B cell (primary cell): ENCODE measurements at regions not wholly inside any gene's neighbourhood (a gene's known extent, or its start where the extent isn't known, plus 50 kb on each side); places are given as distances from the start of the nearest gene placed in this dataset.

Experiments used
- ATAC-seq: fragments of 200-7000 bp; cut with Tn5 transposase; one replicate; pipeline ENCODE4 v1.10.0; 2021; ENCODE audit warnings: low read depth, mild to moderate bottlenecking, moderate number of reproducible peaks, moderate library complexity
- CTCF ChIA-PET: fragments of 350-600 bp; sonication (Branson Sonifier 250); formaldehyde crosslinking; loops from one replicate; lab custom pipeline; 2021; ENCODE audit warnings: antibody characterized with exemption, inconsistent platforms; lab: Charles Lee
- POLR2A ChIA-PET: fragments of 350-600 bp; sonication (Branson Sonifier 250); formaldehyde crosslinking; loops from one replicate; lab custom pipeline; 2021; ENCODE audit warnings: antibody characterized with exemption; lab: Charles Lee
- DNase-seq: peaks from one replicate; pipeline ENCODE4 v3.0.0; 2013
- H2AFZ ChIP-seq: 2 replicates; pipeline ENCODE4 v1.6.1; 2012; ENCODE audit warnings: mild to moderate bottlenecking, low read depth, low read length; ENCODE audit not compliant: insufficient read depth, poor library complexity, severe bottlenecking
- H3K27ac ChIP-seq, 2 donors: 1 replicate in 1 of 2; 2 replicates in 1 of 2; pipeline ENCODE4 v1.5.1; 2012 to 2013; ENCODE audit warnings: low read length in 2 of 2, mild to moderate bottlenecking in 2 of 2, moderate library complexity in 1 of 2
- H3K27me3 ChIP-seq, 4 experiments: fragments of 200-600 bp in 1 of 4; sonication (generic) in 1 of 4; replicated peaks in 1 of 4; 1 replicate in 2 of 4; 2 replicates in 2 of 4; pipeline versions ENCODE4 v1.6.1 to v1.7.0; 2013 to 2016; ENCODE audit warnings: low read length in 3 of 4, mild to moderate bottlenecking in 2 of 4, mixed read lengths in 1 of 4, moderate library complexity in 1 of 4; ENCODE audit not compliant: insufficient read depth in 4 of 4, control insufficient read depth in 3 of 4; ENCODE audit errors: control extremely low read depth in 1 of 4
- H3K36me3 ChIP-seq, 2 experiments: replicated peaks in 1 of 2; 1 replicate in 1 of 2; 2 replicates in 1 of 2; pipeline versions ENCODE4 v1.6.1 to v1.7.1; 2013; ENCODE audit warnings: low read length in 1 of 2; ENCODE audit not compliant: insufficient read depth in 2 of 2, control insufficient read depth in 1 of 2; ENCODE audit errors: control extremely low read depth in 1 of 2, extremely low read depth in 1 of 2
- H3K4me1 ChIP-seq, 2 donors: fragments of 200-600 bp in 1 of 2; sonication (generic) in 1 of 2; 1 replicate in 1 of 2; 2 replicates in 1 of 2; pipeline versions ENCODE4 v1.5.1 to v1.6.1; 2013 to 2017; ENCODE audit warnings: low read length in 2 of 2; ENCODE audit not compliant: control insufficient read depth in 2 of 2, insufficient read depth in 2 of 2
- H3K4me2 ChIP-seq: replicated peaks from 2 replicates; pipeline ENCODE3; 2012; ENCODE audit warnings: mild to moderate bottlenecking, low read depth, low read length; ENCODE audit not compliant: poor library complexity, severe bottlenecking
- H3K4me3 ChIP-seq, 5 experiments: fragments of 200-600 bp in 1 of 5; sonication (generic) in 1 of 5; 1 replicate in 3 of 5; 2 replicates in 2 of 5; pipeline versions ENCODE4 v1.5.1 to v1.7.0; 2011 to 2016; ENCODE audit warnings: low read length in 4 of 5, mild to moderate bottlenecking in 4 of 5, low read depth in 2 of 5, control low read depth in 1 of 5, moderate library complexity in 1 of 5; ENCODE audit not compliant: insufficient read depth in 1 of 5; ENCODE audit errors: control extremely low read depth in 1 of 5, extremely low read depth in 1 of 5
- H3K79me2 ChIP-seq: fragments of 200-600 bp; sonication (generic); one replicate; pipeline ENCODE4 v1.6.0; 2016; ENCODE audit warnings: low read length; ENCODE audit not compliant: control insufficient read depth, insufficient read depth
- H3K9ac ChIP-seq: fragments of 200-600 bp; sonication (generic); 2 replicates; pipeline ENCODE4 v1.6.1; 2017; ENCODE audit warnings: mild to moderate bottlenecking, low read length, moderate library complexity
- H3K9me3 ChIP-seq, 3 donors: one replicate each; pipeline versions ENCODE4 v1.6.1 to v1.7.1; 2013; ENCODE audit warnings: low read length in 2 of 3; ENCODE audit not compliant: control insufficient read depth in 2 of 3, insufficient read depth in 1 of 3; ENCODE audit errors: control extremely low read depth in 1 of 3
- H4K20me1 ChIP-seq: 2 replicates; pipeline ENCODE4 v1.6.0; 2012; ENCODE audit warnings: mild to moderate bottlenecking, low read length; ENCODE audit not compliant: insufficient read depth, control insufficient read depth, poor library complexity, severe bottlenecking
- H3K27ac Mint-ChIP-seq: one replicate; pipeline ENCODE4 v1.8.0; 2021; ENCODE audit warnings: mixed read lengths
- H3K27me3 Mint-ChIP-seq: one replicate; pipeline ENCODE4 v1.8.0; 2021; ENCODE audit warnings: mixed read lengths
- H3K4me1 Mint-ChIP-seq: one replicate; pipeline ENCODE4 v1.8.0; 2021; ENCODE audit warnings: mixed read lengths
- H3K4me3 Mint-ChIP-seq: one replicate; pipeline ENCODE4 v1.8.0; 2021; ENCODE audit warnings: mixed read lengths
- H3K9me3 Mint-ChIP-seq: one replicate; pipeline ENCODE4 v1.8.0; 2022; ENCODE audit warnings: mixed read lengths; ENCODE audit not compliant: insufficient read depth
- EZH2 ChIP-seq: IDR thresholded peaks from 2 replicates; pipeline ENCODE4 v1.6.1; 2012; ENCODE audit warnings: borderline replicate concordance, low read depth, mild to moderate bottlenecking, moderate library complexity, low read length; ENCODE audit not compliant: insufficient read depth, poor library complexity, severe bottlenecking
- WGBS: methylation state at CpG from one replicate; pipeline ENCODE4 v1.1.5; 2013; ENCODE audit warnings: missing lambda C conversion rate; ENCODE audit not compliant: insufficient coverage; 5-methylcytosine and 5-hydroxymethylcytosine counted together
- intact Hi-C: fragments of 100-400 bp; cut with micrococcal nuclease; formaldehyde crosslinking; loops from one replicate; pipeline ENCODE4 v1.10.0; 2022
- TF ChIP-seq, protein P1 (sequence below): fragments of 200-600 bp; IDR thresholded peaks from one replicate; pipeline ENCODE4 v1.8.0; 2022; ENCODE audit warnings: antibody characterized with exemption, mild to moderate bottlenecking

DNA sequence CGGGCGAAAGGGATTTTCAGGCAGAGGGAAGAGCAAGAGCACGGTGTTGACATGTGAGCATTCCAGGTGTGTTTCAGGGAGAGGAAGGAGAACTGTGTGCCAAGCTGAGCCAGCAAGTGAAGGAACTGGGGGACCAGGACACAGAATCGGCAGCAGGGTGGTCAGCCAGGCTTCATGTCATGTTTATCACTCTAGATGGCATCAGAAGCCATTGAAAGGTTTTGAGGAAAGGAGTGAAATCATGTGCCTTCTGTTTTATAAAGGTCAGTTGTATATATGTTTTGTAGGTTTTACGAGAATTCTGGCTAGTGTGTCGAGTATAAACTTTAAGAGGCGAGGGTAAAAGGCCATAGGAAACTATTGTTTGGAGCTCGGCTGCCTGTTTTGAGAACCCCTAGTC, 682.3 kb downstream of the TRIML1 start:
- Histone ChIP-seq H3K4me1 (no peaks in the 10 kb centered on the region), H2AFZ (no peak overlapping the region), H3K36me3 (no peaks in the 10 kb centered on the region), H4K20me1 (no peaks in the 10 kb centered on the region), H3K9ac (no peak overlapping the region), H3K79me2 (no peaks in the 10 kb centered on the region), H3K27me3 (no peaks in the 10 kb centered on the region), H3K9me3 (peaks cover 0 to 20% (median 0%) of the 10 kb centered on the region in 3 donors), H3K27ac (no peak overlapping the region), H3K4me3 (no peak overlapping the region), H3K4me2 (no peak overlapping the region)
- intact Hi-C loops: no loop called here
- no peak for ATAC-seq
- Mint-ChIP-seq H3K4me3 (no peak overlapping the region), H3K27ac (no peak overlapping the region), H3K27me3 (no peaks in the 10 kb centered on the region), H3K4me1 (no peaks in the 10 kb centered on the region), H3K9me3 (no peaks in the 10 kb centered on the region)
- ChIA-PET POLR2A (no interaction called here), CTCF (no interaction called here)
- no peak for DNase-seq
- WGBS: 88% methylated on average over 7 of the region's 8 CpGs
- TF ChIP-seq, protein P1, sequence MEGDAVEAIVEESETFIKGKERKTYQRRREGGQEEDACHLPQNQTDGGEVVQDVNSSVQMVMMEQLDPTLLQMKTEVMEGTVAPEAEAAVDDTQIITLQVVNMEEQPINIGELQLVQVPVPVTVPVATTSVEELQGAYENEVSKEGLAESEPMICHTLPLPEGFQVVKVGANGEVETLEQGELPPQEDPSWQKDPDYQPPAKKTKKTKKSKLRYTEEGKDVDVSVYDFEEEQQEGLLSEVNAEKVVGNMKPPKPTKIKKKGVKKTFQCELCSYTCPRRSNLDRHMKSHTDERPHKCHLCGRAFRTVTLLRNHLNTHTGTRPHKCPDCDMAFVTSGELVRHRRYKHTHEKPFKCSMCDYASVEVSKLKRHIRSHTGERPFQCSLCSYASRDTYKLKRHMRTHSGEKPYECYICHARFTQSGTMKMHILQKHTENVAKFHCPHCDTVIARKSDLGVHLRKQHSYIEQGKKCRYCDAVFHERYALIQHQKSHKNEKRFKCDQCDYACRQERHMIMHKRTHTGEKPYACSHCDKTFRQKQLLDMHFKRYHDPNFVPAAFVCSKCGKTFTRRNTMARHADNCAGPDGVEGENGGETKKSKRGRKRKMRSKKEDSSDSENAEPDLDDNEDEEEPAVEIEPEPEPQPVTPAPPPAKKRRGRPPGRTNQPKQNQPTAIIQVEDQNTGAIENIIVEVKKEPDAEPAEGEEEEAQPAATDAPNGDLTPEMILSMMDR: no peak
- no peak for TF ChIP-seq EZH2

DNA sequence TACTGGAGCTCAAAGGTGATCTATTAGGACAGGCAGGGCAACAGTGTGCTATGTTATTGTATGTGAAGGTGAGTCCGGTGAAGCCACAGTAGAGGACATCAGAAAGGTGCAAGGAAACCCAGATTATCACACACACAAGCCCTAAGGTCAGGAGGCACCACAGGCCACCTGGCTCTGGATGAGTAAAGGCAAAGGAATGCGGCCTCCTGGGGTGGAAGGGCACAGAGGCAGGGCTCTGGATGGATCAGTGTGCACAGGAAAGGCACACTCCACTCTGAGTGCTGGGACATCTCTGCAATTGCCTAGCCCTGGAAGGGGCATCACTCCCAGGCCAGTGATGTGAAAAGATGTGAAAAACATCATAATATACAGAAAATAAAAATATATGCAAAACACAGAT, 683.5 kb downstream of the TRIML1 start:
- ATAC-seq (no peak), DNase-seq (no peak)
- Mint-ChIP-seq H3K9me3 (no peaks in the 10 kb centered on the region), H3K27me3 (no peaks in the 10 kb centered on the region), H3K4me1 (no peaks in the 10 kb centered on the region), H3K27ac (no peak overlapping the region), H3K4me3 (no peak overlapping the region)
- H3K9ac ChIP-seq: no peak overlapping the region
- no peak overlapping the region for H2AFZ ChIP-seq
- 86% methylated on average over 1 of the region's 2 CpGs for WGBS
- CTCF ChIA-PET: no interaction called here
- no peaks in the 10 kb centered on the region for H3K79me2 ChIP-seq
- H3K4me3 ChIP-seq: no peak overlapping the region
- H3K4me2 ChIP-seq: no peak overlapping the region
- H3K27me3 ChIP-seq: no peaks in the 10 kb centered on the region
- no peaks in the 10 kb centered on the region for H3K4me1 ChIP-seq
- POLR2A ChIA-PET: no interaction called here
- intact Hi-C loops: no loop called here
- TF ChIP-seq EZH2: no peak
- TF ChIP-seq, protein P1: no peak
- peaks cover 0 to 20% (median 0%) of the 10 kb centered on the region in 3 donors for H3K9me3 ChIP-seq
- no peaks in the 10 kb centered on the region for H4K20me1 ChIP-seq
- H3K36me3 ChIP-seq: no peaks in the 10 kb centered on the region
- H3K27ac ChIP-seq: no peak overlapping the region
